ENCODE measurements at regions not wholly inside any gene's neighbourhood (a gene's known extent, or its start where the extent isn't known, plus 50 kb on each side); places are given as distances from the start of the nearest gene placed in this dataset.

DNA sequence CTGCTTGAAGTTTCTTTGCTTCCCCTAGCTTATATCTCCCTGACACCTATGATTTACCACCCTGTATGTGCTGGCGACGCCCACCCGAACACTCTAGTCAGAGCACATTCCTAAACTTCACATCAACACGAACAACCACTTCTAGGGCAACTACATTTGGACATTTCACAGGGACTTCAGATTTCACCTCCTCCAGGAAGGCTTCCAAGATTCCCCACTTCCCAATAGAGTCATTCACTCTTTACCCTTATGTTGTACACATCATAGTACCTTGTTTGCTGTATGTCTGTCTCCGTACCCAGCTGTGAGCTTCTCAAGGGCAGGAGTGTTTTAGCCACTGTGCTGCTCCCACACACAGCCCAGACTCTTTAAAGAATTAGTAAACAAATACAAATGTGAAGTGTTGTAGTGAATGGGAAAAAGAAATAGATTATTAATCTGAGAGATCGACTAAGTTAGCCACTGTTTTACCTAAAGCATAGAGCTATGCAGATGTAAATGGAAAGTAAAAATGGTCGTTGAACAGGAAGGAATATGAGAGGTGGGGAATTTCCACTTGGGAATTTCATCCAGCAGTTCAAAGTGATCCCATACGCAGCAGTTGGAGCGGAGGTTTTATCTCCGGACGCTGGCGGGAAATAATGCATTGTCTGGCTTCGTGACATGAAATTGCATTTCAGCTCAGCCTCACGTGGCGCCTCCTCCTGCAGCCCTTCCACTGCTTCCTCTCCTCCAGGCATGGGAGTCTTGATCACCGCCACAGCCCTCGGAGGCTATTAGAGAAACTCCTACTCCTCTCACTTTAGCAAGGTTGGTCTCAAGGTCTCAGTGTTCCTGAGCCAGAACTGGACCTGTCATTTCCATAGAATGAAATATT, 233.4 kb upstream of the COPS8 start:
- TF ChIP-seq CTCF (IDR thresholded peaks at IDR 0.05) = no peak
- TF ChIP-seq POLR2A (IDR thresholded peaks at IDR 0.05) = no peak
